Activated CD8-positive, alpha-beta T cell treated with anti-CD3 and anti-CD28 coated beads for 36 hours (primary cell): ENCODE measurements at regions not wholly inside any gene's neighbourhood (a gene's known extent, or its start where the extent isn't known, plus 50 kb on each side); places are given as distances from the start of the nearest gene placed in this dataset.

Experiments
- ATAC-seq: fragments of 200-7000 bp; cut with Tn5 transposase; one replicate; pipeline ENCODE4 v1.10.0; 2021; ENCODE audit warnings: mild to moderate bottlenecking, moderate library complexity
- CTCF ChIA-PET: fragments of 350-600 bp; sonication (Branson Sonifier 250); formaldehyde crosslinking; loops from one replicate; lab custom pipeline; 2021; ENCODE audit warnings: antibody characterized with exemption; lab: Charles Lee
- POLR2A ChIA-PET: fragments of 350-600 bp; sonication (Branson Sonifier 250); formaldehyde crosslinking; loops from one replicate; lab custom pipeline; 2021; ENCODE audit warnings: antibody characterized with exemption; lab: Charles Lee
- DNase-seq: peaks from one replicate; pipeline ENCODE4 v3.0.0-alpha.2; 2020
- H3K27ac Mint-ChIP-seq: one replicate; pipeline ENCODE4 v1.8.0; 2021; ENCODE audit warnings: mild to moderate bottlenecking, mixed read lengths
- H3K27me3 Mint-ChIP-seq: one replicate; pipeline ENCODE4 v1.8.0; 2021; ENCODE audit warnings: mixed read lengths
- H3K36me3 Mint-ChIP-seq: one replicate; pipeline ENCODE4 v1.8.0; 2021; ENCODE audit warnings: low read depth, mixed read lengths
- H3K4me1 Mint-ChIP-seq: one replicate; pipeline ENCODE4 v1.8.0; 2021; ENCODE audit warnings: low read depth, mixed read lengths
- H3K4me3 Mint-ChIP-seq: one replicate; pipeline ENCODE4 v1.8.0; 2021; ENCODE audit warnings: mild to moderate bottlenecking, moderate library complexity, mixed read lengths
- H3K9me3 Mint-ChIP-seq: one replicate; pipeline ENCODE4 v1.8.0; 2021; ENCODE audit warnings: mixed read lengths
- intact Hi-C: fragments of 100-400 bp; cut with micrococcal nuclease; formaldehyde crosslinking; loops from one replicate; pipeline ENCODE4 v1.10.0; 2022
- TF ChIP-seq, protein P1 (sequence below): fragments of 200-600 bp; IDR thresholded peaks from one replicate; pipeline ENCODE4 v1.8.0; 2022; ENCODE audit warnings: antibody characterized with exemption, mild to moderate bottlenecking

DNA sequence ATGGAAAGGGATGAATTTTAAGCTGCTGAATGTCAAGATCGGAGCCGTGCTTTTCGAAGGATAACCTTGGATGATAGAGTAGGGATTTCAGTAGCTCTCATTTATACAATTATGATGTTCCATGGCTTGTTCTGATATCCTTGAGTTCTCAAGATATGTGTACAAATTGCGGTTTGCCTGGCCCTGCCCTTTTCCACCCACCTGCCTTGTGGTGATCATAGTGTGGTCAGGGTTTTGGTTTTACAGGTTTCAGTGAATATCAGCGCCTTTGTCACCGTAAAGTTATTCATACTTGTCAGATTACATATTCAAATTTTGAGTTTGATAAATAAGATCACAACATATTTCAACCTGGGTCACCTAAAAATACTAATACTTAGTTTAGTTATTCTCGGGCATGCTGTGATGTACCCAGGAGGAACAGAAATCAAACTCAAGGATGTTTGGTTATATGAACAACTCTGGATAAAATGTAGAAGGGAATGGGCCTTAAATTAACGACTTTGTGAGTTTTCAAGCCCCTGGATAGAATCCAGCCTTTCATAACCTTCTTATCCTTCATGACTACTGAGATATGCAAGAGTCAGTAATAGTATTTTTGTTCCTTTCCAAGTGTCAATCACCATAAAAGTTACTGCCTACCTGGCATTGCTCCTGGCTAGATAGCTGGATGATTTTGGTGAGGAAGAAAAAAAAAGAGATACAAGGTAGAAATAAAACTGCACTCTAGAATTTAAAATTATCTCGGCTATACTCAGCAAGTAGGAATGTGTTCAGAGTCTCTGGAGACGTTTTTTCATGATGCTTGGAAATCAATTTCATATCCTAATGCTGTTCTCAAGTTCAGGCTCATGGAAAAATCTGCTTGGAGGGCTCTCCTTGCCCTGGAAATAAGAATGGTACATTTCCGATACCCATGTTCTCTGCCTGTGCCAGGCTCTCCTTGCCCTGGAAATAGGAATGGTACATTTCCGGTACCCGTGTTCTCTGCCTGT is 209.2 kb upstream of the TPRG1 start:
- TF ChIP-seq, protein P1, sequence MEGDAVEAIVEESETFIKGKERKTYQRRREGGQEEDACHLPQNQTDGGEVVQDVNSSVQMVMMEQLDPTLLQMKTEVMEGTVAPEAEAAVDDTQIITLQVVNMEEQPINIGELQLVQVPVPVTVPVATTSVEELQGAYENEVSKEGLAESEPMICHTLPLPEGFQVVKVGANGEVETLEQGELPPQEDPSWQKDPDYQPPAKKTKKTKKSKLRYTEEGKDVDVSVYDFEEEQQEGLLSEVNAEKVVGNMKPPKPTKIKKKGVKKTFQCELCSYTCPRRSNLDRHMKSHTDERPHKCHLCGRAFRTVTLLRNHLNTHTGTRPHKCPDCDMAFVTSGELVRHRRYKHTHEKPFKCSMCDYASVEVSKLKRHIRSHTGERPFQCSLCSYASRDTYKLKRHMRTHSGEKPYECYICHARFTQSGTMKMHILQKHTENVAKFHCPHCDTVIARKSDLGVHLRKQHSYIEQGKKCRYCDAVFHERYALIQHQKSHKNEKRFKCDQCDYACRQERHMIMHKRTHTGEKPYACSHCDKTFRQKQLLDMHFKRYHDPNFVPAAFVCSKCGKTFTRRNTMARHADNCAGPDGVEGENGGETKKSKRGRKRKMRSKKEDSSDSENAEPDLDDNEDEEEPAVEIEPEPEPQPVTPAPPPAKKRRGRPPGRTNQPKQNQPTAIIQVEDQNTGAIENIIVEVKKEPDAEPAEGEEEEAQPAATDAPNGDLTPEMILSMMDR, result no peak
- ATAC-seq, result no peak
- ChIA-PET CTCF (interaction anchor here (1.0 to 1.5 kb wide), 4 partner anchors 8 to 79 kb away, joined by 3 to 6 read pairs (median 4); no protein-coding TSS in a partner anchor), POLR2A (no interaction called here)
- Mint-ChIP-seq H3K4me3 (no peak overlapping the region), H3K36me3 (no peaks in the 10 kb centered on the region), H3K27me3 (peaks cover 7% of the 10 kb centered on the region), H3K4me1 (peaks cover 16% of the 10 kb centered on the region), H3K27ac (no peak overlapping the region), H3K9me3 (no peaks in the 10 kb centered on the region)
- intact Hi-C loops, result loop anchor here (5.0 kb wide), 1 partner anchor 80 kb away; no protein-coding TSS in a partner anchor
- peak; percentile 45 for DNase-seq

DNA sequence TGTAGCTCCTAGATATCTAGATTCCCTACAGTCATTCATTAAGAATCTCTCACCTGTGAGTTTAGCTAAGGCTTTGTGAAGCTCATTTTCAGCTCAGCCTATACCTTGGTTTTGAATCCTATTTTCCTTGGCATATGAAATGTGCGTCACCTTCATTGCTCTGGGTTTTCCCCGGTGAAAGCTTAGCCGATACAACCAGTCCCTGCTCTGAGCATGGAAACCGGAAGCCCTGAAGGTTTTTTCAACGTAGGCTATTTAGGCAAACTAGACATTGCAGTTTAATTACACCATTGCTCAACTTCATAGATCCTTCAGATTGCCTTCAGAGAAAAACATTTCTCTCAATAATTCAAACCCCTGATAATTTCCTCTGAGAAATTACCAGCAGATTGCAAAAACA is 206.8 kb upstream of the TPRG1 start:
- ChIA-PET POLR2A (no interaction called here), CTCF (interaction anchor here (0.9 to 1.4 kb wide), 6 partner anchors 9 to 1226 kb away, joined by 3 to 4 read pairs (median 4); no protein-coding TSS in a partner anchor)
- Mint-ChIP-seq H3K4me3 (no peak overlapping the region), H3K9me3 (no peaks in the 10 kb centered on the region), H3K36me3 (no peaks in the 10 kb centered on the region), H3K4me1 (peaks cover 12% of the 10 kb centered on the region), H3K27me3 (peaks cover 7% of the 10 kb centered on the region), H3K27ac (no peak overlapping the region)
- TF ChIP-seq, protein P1, result no peak
- DNase-seq (no peak), ATAC-seq (no peak)
- intact Hi-C loops, result loop anchor here (5.0 kb wide), 1 partner anchor 77 kb away; no protein-coding TSS in a partner anchor

DNA sequence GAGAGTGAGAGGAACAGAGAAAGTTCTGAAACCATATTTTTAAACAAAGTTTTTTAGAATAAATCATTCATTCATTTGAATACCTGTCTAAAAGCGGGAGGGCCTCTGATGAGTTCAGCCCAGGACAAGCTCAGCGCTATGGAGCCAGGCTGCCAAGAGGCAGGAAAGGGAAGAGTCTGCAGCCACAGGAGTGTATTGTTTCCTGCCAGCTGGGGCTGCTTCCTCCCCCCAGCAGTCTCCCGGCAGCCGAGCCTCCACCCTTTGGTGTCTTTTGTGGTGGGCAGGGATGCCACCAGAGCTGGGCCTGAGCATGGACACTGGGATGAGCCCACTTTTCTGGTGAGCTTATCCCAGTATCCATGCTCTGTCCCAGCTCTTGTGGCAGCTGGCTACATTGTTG is 199.5 kb upstream of the TPRG1 start:
- no peaks in the 10 kb centered on the region for H3K36me3 Mint-ChIP-seq
- no peak overlapping the region for H3K4me3 Mint-ChIP-seq
- H3K9me3 Mint-ChIP-seq, result no peaks in the 10 kb centered on the region
- H3K27me3 Mint-ChIP-seq, result peaks cover 8% of the 10 kb centered on the region
- POLR2A ChIA-PET, result no interaction called here
- CTCF ChIA-PET, result interaction anchor here (0.9 to 2.4 kb wide), 3 partner anchors 17 to 1232 kb away, joined by 3 to 7 read pairs (median 3); no protein-coding TSS in a partner anchor
- no peak overlapping the region for H3K27ac Mint-ChIP-seq
- TF ChIP-seq, protein P1, result no peak
- DNase-seq (no peak), ATAC-seq (no peak)
- intact Hi-C loops, result no loop called here
- peaks cover 13% of the 10 kb centered on the region for H3K4me1 Mint-ChIP-seq

DNA sequence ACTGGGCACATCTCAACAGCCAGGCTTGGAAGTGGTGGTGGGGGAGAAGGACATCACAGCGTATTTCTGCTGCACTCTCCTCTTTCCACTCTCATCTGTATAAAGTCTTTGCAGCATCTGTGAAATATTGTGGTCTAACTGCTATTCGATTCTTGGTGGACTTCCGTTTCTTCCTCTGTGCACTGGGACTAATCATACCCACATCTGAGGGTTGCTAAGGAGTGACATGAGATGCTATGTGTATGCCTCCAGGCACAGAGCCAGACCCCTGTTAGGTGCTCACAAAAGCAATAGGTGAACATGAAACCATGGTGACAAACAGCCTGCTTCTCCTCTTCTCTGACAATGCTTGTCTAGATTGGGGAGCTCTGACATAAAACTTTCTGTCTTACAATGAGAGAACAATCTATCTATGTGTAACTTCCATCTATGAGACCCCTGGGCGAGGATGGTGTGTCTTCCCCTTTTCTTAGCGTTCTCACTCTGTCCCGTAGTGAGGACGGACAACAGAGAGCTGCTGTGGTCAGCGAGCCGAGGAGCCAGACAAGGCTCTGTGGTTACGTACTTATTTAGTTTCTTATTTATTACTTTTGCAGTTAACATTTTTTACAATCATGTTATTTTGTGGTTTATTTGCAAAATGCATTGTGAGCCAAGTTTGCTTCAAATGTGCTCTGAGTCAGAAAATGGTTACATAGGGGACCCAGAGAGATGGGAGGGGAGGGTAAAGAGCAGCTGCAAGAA is 196.7 kb upstream of the TPRG1 start:
- no peaks in the 10 kb centered on the region for H3K9me3 Mint-ChIP-seq
- H3K4me1 Mint-ChIP-seq, result peaks cover 13% of the 10 kb centered on the region
- no peak overlapping the region for H3K4me3 Mint-ChIP-seq
- intact Hi-C loops, result no loop called here
- ChIA-PET CTCF (interaction anchor here (1.0 to 1.2 kb wide), 2 partner anchors 10 to 74 kb away, joined by 4 read pairs; no protein-coding TSS in a partner anchor), POLR2A (no interaction called here)
- DNase-seq (peak; percentile 63), ATAC-seq (peak; percentile 96)
- TF ChIP-seq, protein P1, result no peak
- H3K36me3 Mint-ChIP-seq, result no peaks in the 10 kb centered on the region
- peaks cover 8% of the 10 kb centered on the region for H3K27me3 Mint-ChIP-seq
- no peak overlapping the region for H3K27ac Mint-ChIP-seq
